ENCODE measurements at regions not wholly inside any gene's neighbourhood (a gene's known extent, or its start where the extent isn't known, plus 50 kb on each side); places are given as distances from the start of the nearest gene placed in this dataset.

GRCh38 chr13:76809389-76809788 is 76.8 kb downstream of the KCTD12 start:
- in situ Hi-C loops (cut with MboI; ENCODE audit: low sequenced_read_pairs, unreplicated experiment): no loop called here
- DNase-seq (ENCODE audit: low spot score): no peak
- TF ChIP-seq, protein P1, sequence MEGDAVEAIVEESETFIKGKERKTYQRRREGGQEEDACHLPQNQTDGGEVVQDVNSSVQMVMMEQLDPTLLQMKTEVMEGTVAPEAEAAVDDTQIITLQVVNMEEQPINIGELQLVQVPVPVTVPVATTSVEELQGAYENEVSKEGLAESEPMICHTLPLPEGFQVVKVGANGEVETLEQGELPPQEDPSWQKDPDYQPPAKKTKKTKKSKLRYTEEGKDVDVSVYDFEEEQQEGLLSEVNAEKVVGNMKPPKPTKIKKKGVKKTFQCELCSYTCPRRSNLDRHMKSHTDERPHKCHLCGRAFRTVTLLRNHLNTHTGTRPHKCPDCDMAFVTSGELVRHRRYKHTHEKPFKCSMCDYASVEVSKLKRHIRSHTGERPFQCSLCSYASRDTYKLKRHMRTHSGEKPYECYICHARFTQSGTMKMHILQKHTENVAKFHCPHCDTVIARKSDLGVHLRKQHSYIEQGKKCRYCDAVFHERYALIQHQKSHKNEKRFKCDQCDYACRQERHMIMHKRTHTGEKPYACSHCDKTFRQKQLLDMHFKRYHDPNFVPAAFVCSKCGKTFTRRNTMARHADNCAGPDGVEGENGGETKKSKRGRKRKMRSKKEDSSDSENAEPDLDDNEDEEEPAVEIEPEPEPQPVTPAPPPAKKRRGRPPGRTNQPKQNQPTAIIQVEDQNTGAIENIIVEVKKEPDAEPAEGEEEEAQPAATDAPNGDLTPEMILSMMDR (IDR thresholded peaks at IDR 0.05; ENCODE audit: borderline replicate concordance, control extremely low read depth, extremely low read depth, insufficient read depth, missing control alignments): no peak

- TF ChIP-seq, protein P1 (IDR thresholded peaks at IDR 0.05; ENCODE audit: borderline replicate concordance, control extremely low read depth, extremely low read depth, insufficient read depth, missing control alignments): no peak
- in situ Hi-C loops (cut with MboI; ENCODE audit: low sequenced_read_pairs, unreplicated experiment): no loop called here
- no peak for DNase-seq (ENCODE audit: low spot score)
Measured at GRCh38 chr13:76808927-76809326, 77.3 kb downstream of the KCTD12 start.

GRCh38 chr13:76804801-76805200 is 81.4 kb downstream of the KCTD12 start:
- DNase-seq (ENCODE audit: low spot score): no peak
- TF ChIP-seq, protein P1 (IDR thresholded peaks at IDR 0.05; ENCODE audit: borderline replicate concordance, control extremely low read depth, extremely low read depth, insufficient read depth, missing control alignments): no peak
- in situ Hi-C loops (cut with MboI; ENCODE audit: low sequenced_read_pairs, unreplicated experiment): no loop called here

DNA sequence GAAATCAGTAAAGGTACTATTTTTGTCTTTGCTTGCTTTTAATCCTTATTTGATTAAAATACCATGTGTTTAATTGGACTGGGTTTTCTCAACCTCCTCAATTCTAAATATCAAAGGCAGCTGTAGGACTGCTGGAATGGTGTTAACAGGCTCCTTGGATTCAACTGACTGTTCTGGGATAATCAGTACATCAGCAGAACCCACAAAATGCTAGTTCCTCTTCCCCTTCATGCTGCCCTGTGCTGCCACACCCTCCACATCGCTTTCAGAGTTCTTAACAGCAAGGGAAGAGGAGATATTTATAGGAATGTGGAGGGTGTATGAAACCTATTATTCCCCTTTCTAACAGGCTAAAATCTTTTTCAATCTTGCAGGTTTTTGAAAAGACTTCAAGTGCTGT is 82.4 kb downstream of the KCTD12 start:
- no peak for DNase-seq (ENCODE audit: low spot score)
- TF ChIP-seq, protein P1 (IDR thresholded peaks at IDR 0.05; ENCODE audit: borderline replicate concordance, control extremely low read depth, extremely low read depth, insufficient read depth, missing control alignments): no peak
- in situ Hi-C loops (cut with MboI; ENCODE audit: low sequenced_read_pairs, unreplicated experiment): no loop called here

DNA sequence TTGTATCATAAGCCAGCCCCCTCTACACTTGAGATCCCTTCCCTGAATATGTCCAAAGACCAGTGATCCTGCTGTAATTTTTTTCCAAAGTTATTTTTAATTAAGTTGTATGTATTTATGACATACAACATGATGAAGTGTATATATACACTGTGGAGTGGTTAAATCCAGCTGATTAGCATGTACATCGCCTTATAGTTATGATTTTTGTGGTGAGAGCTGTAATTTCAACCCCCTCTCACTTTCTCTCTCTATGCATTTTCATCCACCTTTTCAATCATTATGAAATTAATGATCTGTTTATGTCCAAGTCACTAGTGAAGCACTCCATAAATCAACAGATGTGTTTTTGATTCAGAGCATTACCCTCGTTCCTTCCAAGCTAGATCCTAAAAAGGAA is 85.3 kb downstream of the KCTD12 start:
- in situ Hi-C loops (cut with MboI; ENCODE audit: low sequenced_read_pairs, unreplicated experiment): no loop called here
- no peak for DNase-seq (ENCODE audit: low spot score)
- TF ChIP-seq, protein P1 (IDR thresholded peaks at IDR 0.05; ENCODE audit: borderline replicate concordance, control extremely low read depth, extremely low read depth, insufficient read depth, missing control alignments): no peak

DNA sequence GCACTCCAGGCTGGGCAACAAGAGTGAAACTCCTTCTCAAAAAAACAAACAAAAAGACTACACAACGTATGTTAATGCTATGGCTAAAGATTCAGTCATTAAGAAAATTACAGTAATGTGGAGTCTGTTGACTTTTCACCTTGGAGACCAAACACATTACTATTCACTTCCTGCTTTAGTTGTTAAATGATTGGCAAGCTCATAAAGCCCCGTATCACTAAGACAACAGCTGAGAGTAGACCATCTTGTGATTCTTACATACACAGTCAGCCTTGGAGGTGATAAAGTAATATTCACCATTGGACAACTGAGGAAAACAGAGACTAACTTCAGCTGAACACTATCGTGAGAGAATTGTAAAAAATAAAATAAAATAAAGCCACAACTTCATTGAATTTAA is 86.5 kb downstream of the KCTD12 start:
- TF ChIP-seq, protein P1 (IDR thresholded peaks at IDR 0.05; ENCODE audit: borderline replicate concordance, control extremely low read depth, extremely low read depth, insufficient read depth, missing control alignments): no peak
- DNase-seq (ENCODE audit: low spot score): peak; percentile 13
- in situ Hi-C loops (cut with MboI; ENCODE audit: low sequenced_read_pairs, unreplicated experiment): no loop called here

- in situ Hi-C loops (cut with MboI; ENCODE audit: low sequenced_read_pairs, unreplicated experiment): no loop called here
- no peak for DNase-seq (ENCODE audit: low spot score)
Measured at GRCh38 chr13:76798037-76798436, 88.2 kb downstream of the KCTD12 start.

More at GRCh38 chr13:76798037-76798436, 88.2 kb downstream of the KCTD12 start:
- TF ChIP-seq, protein P1 (IDR thresholded peaks at IDR 0.05; ENCODE audit: borderline replicate concordance, control extremely low read depth, extremely low read depth, insufficient read depth, missing control alignments): no peak

All from GM13976 (cell line).